ENCODE measurements at regions not wholly inside any gene's neighbourhood (a gene's known extent, or its start where the extent isn't known, plus 50 kb on each side); places are given as distances from the start of the nearest gene placed in this dataset.

- H2BK15ac ChIP-seq (ENCODE audit: low read length): no peak overlapping the region
- POLR2A ChIA-PET (ENCODE audit: partially characterized antibody): no interaction called here
- no peaks in the 10 kb centered on the region for H3K23me2 ChIP-seq (ENCODE audit: low read depth, low read length)
- no peak overlapping the region for H4K91ac ChIP-seq (replicated peaks; ENCODE audit: insufficient read length, low read length)
- no peak overlapping the region for H2AFZ ChIP-seq (ENCODE audit: low read length)
- no peak overlapping the region for H3K23ac ChIP-seq (ENCODE audit: insufficient read length)
- no peak overlapping the region for H4K8ac ChIP-seq (ENCODE audit: extremely low read depth, insufficient read depth, low read length)
- no peak overlapping the region for H2BK120ac ChIP-seq (replicated peaks; ENCODE audit: low read depth, low read length)
- no peak overlapping the region for H3K14ac ChIP-seq (ENCODE audit: insufficient read length)
- CTCF ChIA-PET (ENCODE audit: partially characterized antibody): no interaction called here
- H2BK12ac ChIP-seq (ENCODE audit: low read depth, low read length): no peak overlapping the region
- no peaks in the 10 kb centered on the region for H3K4me1 ChIP-seq (replicated peaks in 1 of 4; ENCODE audit: control insufficient read depth in 3 of 4, insufficient read depth in 4 of 4, low read length in 3 of 4)
- H3K4ac ChIP-seq (replicated peaks; ENCODE audit: insufficient read length, low read depth, low read length): no peak overlapping the region
- H3K36me3 ChIP-seq (ENCODE audit: control insufficient read depth in 2 of 4, insufficient read depth in 4 of 4, low read length in 3 of 4): no peaks in the 10 kb centered on the region; a peak in 1 of 8 replicates
- no peak overlapping the region for H3K4me2 ChIP-seq (ENCODE audit: insufficient read depth in 1 of 2, low read depth in 2 of 2, low read length in 2 of 2)
- no peaks in the 10 kb centered on the region for H3K79me1 ChIP-seq (ENCODE audit: low read depth, low read length)
- H3K56ac ChIP-seq (replicated peaks; ENCODE audit: insufficient read length, low read depth, low read length): no peak overlapping the region
- H3K9me3 ChIP-seq (ENCODE audit: insufficient read depth in 2 of 2, low read depth in 1 of 2, low read length in 1 of 2): no peaks in the 10 kb centered on the region
- FAIRE-seq: no peak
- H3K9ac ChIP-seq (replicated peaks in 1 of 4; ENCODE audit: extremely low read depth in 1 of 4, low read depth in 3 of 4, low read length in 3 of 4): no peak overlapping the region
- 92% methylated on average over 2 of the region's 2 CpGs; no CpG with 5 or more reads in 1 of the 2 experiments for WGBS, 2 experiments (ENCODE audit: extremely low coverage in 1 of 2, insufficient coverage in 1 of 2, insufficient read length in 1 of 2, insufficient replicate concordance in 2 of 2, low coverage in 1 of 2, low lambda C conversion rate in 2 of 2, missing lambda C conversion rate in 1 of 2)
- H3K27me3 ChIP-seq (replicated peaks in 1 of 4; ENCODE audit: control insufficient read depth in 3 of 4, extremely low read depth in 1 of 4, insufficient read depth in 3 of 4, low read length in 3 of 4): no peaks in the 10 kb centered on the region
- H3K18ac ChIP-seq (ENCODE audit: extremely low read depth, low read length): no peak overlapping the region
- no peak overlapping the region for H2BK5ac ChIP-seq (ENCODE audit: low read depth, low read length)
- no peak overlapping the region for H2BK20ac ChIP-seq (ENCODE audit: low read length)
- H3K4me3 ChIP-seq (ENCODE audit: extremely low read depth in 1 of 4, insufficient read depth in 2 of 4, low read depth in 3 of 4, low read length in 4 of 4): no peak overlapping the region
- no peaks in the 10 kb centered on the region for H3K79me2 ChIP-seq (ENCODE audit: control insufficient read depth in 1 of 2, insufficient read depth in 2 of 2, low read length in 2 of 2)
- H2AK5ac ChIP-seq (ENCODE audit: low read depth, low read length): no peak overlapping the region
- no peaks in the 10 kb centered on the region for H4K20me1 ChIP-seq (replicated peaks in 1 of 2; ENCODE audit: control insufficient read depth in 1 of 2, insufficient read depth in 2 of 2, low read length in 2 of 2)
- no peak overlapping the region for H3K27ac ChIP-seq (ENCODE audit: low read depth, low read length)
- no peak overlapping the region for H4K5ac ChIP-seq (ENCODE audit: insufficient read length, low read depth, low read length)
- no peak for DNase-seq (ENCODE audit: low read depth in 1 of 2, low spot score in 2 of 2)
- TF ChIP-seq JUND (IDR thresholded peaks at IDR 0.05; ENCODE audit: low read length): no peak
Observed at GRCh38 chr18:40357536-40357935, 1597.5 kb upstream of the PIK3C3 start.

All from H1 (cell line).